ENCODE measurements at regions not wholly inside any gene's neighbourhood (a gene's known extent, or its start where the extent isn't known, plus 50 kb on each side); places are given as distances from the start of the nearest gene placed in this dataset.

GRCh38 chr1:34372891-34373290 is 196.2 kb downstream of the C1orf94 start:
- no peak for TF ChIP-seq EZH2 (IDR thresholded peaks at IDR 0.05; ENCODE audit: low read length, missing control alignments)
- TF ChIP-seq, protein P1, sequence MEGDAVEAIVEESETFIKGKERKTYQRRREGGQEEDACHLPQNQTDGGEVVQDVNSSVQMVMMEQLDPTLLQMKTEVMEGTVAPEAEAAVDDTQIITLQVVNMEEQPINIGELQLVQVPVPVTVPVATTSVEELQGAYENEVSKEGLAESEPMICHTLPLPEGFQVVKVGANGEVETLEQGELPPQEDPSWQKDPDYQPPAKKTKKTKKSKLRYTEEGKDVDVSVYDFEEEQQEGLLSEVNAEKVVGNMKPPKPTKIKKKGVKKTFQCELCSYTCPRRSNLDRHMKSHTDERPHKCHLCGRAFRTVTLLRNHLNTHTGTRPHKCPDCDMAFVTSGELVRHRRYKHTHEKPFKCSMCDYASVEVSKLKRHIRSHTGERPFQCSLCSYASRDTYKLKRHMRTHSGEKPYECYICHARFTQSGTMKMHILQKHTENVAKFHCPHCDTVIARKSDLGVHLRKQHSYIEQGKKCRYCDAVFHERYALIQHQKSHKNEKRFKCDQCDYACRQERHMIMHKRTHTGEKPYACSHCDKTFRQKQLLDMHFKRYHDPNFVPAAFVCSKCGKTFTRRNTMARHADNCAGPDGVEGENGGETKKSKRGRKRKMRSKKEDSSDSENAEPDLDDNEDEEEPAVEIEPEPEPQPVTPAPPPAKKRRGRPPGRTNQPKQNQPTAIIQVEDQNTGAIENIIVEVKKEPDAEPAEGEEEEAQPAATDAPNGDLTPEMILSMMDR (conservative IDR thresholded peaks at IDR 0.05 in 1 of 2, IDR thresholded peaks at IDR 0.05 in 1 of 2; ENCODE audit: low read depth in 1 of 2, low read length in 2 of 2), result no peak
